Activated T-helper 2 cell treated with anti-CD3 and anti-CD28 coated beads, Interferon-gamma antibody, Interleukin-2, Interleukin-4, amounts not matched to agents 10 μg/mL and 5 μg/mL and 100 μg/mL, durations not matched to agents 14 hours and 24 hours and 36 hours (primary cell): ENCODE measurements at regions not wholly inside any gene's neighbourhood (a gene's known extent, or its start where the extent isn't known, plus 50 kb on each side); places are given as distances from the start of the nearest gene placed in this dataset.

ENCODE experiments used
- DNase-seq: peaks from one replicate; pipeline ENCODE4 v3.0.0; 2021; ENCODE audit warnings: low spot score
- H3K27ac Mint-ChIP-seq: one replicate; pipeline ENCODE4 v1.8.0; 2021; ENCODE audit warnings: mixed read lengths
- H3K27me3 Mint-ChIP-seq: one replicate; pipeline ENCODE4 v1.8.0; 2021; ENCODE audit warnings: low read depth, mixed read lengths
- H3K36me3 Mint-ChIP-seq: one replicate; pipeline ENCODE4 v1.8.0; 2021; ENCODE audit warnings: low read depth, mixed read lengths
- H3K4me1 Mint-ChIP-seq: one replicate; pipeline ENCODE4 v1.8.0; 2021; ENCODE audit warnings: low read depth, mixed read lengths
- H3K4me3 Mint-ChIP-seq: one replicate; pipeline ENCODE4 v1.8.0; 2021; ENCODE audit warnings: low read depth, mild to moderate bottlenecking, moderate library complexity, mixed read lengths
- H3K9me3 Mint-ChIP-seq: one replicate; pipeline ENCODE4 v1.8.0; 2021; ENCODE audit warnings: mixed read lengths
- intact Hi-C: fragments of 100-400 bp; cut with micrococcal nuclease; formaldehyde crosslinking; loops from one replicate; pipeline ENCODE4 v1.15.1; 2023

DNA sequence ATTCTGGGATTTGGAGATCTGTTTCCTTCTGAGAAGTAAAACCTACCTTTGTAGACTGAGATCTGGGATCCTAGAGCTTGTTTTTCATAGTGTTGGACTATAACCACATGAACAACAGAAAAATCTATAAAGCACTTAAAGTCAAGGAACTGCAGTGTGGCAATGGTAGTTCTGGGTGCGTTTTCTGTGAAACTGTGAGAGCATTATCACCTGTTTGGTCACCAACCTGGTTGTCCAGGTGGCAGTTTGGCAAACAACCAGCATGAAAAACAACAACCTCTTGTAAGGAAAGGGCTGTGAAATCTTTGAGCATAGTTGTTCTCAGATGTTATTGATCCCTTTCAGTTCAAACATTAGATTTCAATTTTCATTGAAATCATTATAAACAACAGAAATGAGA, 215.8 kb upstream of the CITED2 start:
- Mint-ChIP-seq H3K4me1 (no peaks in the 10 kb centered on the region), H3K36me3 (no peaks in the 10 kb centered on the region), H3K27ac (no peak overlapping the region), H3K4me3 (no peak overlapping the region), H3K9me3 (no peaks in the 10 kb centered on the region), H3K27me3 (peaks cover 29% of the 10 kb centered on the region)
- no peak for DNase-seq
- intact Hi-C loops: no loop called here

DNA sequence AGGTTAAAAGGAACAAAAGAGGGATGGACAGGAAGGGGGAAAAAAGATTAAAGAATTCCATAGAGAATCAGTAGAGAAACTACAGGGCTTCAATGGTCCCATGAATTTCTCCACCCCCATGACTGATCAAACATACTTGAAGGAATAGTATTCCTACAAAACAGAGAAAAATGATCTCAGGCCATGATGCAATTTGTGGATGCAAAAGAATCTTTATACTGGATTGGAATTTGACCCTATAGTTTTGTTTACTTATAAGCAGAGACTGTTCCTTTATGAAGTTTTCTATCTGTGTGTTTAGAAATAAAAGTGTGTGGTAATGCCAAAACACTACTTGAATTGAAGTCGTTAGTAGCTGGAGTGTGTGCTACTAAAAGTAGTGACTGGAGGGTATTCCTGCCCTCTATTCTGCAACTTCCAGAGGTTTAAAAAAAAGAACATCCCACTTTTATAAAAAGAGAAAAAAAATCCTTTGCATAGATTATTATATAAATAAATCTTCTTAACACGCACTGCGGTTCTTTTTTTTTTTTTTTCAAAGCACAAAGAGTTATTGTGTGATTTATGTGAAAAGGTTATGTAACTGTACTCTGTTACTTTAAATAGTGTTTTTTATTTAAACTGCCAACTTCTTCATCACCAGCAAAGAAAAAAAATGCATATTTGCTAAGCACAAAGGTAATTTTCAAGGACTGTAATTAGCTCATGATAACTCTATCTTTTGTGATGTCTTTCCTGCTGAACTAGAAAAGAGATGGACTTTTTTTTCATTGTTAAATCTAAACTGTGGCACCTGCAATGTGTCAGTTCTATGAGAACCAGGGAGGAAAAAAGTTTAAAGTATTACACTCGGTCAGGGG, 214.5 kb upstream of the CITED2 start:
- H3K4me1 Mint-ChIP-seq: no peaks in the 10 kb centered on the region
- no peak overlapping the region for H3K4me3 Mint-ChIP-seq
- no peak overlapping the region for H3K27ac Mint-ChIP-seq
- DNase-seq: no peak
- intact Hi-C loops: no loop called here
- H3K36me3 Mint-ChIP-seq: no peaks in the 10 kb centered on the region
- no peaks in the 10 kb centered on the region for H3K9me3 Mint-ChIP-seq
- H3K27me3 Mint-ChIP-seq: peaks cover 30% of the 10 kb centered on the region

- Mint-ChIP-seq H3K27me3 (peaks cover 33% of the 10 kb centered on the region), H3K4me1 (peaks cover 2% of the 10 kb centered on the region), H3K4me3 (no peak overlapping the region), H3K36me3 (no peaks in the 10 kb centered on the region), H3K27ac (no peak overlapping the region), H3K9me3 (no peaks in the 10 kb centered on the region)
- intact Hi-C loops: no loop called here
- DNase-seq: no peak
Measured at GRCh38 chr6:139588076-139588639, 213.7 kb upstream of the CITED2 start.

DNA sequence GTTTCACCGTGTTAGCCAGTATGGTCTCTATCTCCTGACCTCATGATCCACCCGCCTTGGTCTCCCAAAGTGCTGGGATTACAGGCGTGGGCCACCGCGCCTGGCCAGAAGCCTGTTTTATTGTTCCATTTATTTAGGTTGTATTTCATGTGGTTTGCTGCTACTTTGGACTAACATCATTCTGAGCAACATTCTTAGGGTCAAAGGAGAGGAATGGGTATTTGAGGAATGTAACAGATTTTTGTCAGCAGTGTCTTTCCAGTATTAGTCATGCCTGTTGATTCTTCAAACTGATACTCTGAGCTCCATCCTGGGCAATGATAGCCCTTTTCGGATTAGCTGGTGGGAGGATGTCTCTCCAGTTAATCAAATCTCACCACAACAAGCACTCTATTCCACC, 213.0 kb upstream of the CITED2 start:
- peaks cover 2% of the 10 kb centered on the region for H3K4me1 Mint-ChIP-seq
- intact Hi-C loops: no loop called here
- DNase-seq: no peak
- no peak overlapping the region for H3K27ac Mint-ChIP-seq
- H3K27me3 Mint-ChIP-seq: peaks cover 33% of the 10 kb centered on the region
- no peak overlapping the region for H3K4me3 Mint-ChIP-seq
- no peaks in the 10 kb centered on the region for H3K36me3 Mint-ChIP-seq
- H3K9me3 Mint-ChIP-seq: no peaks in the 10 kb centered on the region

DNA sequence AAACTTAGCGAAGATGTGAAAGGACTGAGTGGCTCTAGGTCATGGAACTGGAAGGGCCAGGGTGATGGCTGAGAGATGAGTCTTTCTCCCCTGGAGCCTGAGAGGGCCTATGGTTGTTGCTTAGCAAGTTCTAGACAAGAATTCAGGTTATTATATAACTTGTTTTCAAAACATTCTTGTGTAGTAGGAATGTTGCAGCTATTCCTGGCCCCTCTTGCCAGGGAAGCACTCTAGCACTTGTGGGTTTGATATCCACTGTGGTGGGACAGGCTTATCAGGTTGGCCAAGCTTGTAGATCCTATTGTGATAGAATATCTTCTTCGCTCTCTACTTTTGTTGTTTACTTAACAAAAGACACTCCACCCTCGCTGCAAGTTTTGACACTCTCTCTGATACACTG, 211.8 kb upstream of the CITED2 start:
- intact Hi-C loops: no loop called here
- no peaks in the 10 kb centered on the region for H3K9me3 Mint-ChIP-seq
- H3K27me3 Mint-ChIP-seq: peaks cover 28% of the 10 kb centered on the region

DNA sequence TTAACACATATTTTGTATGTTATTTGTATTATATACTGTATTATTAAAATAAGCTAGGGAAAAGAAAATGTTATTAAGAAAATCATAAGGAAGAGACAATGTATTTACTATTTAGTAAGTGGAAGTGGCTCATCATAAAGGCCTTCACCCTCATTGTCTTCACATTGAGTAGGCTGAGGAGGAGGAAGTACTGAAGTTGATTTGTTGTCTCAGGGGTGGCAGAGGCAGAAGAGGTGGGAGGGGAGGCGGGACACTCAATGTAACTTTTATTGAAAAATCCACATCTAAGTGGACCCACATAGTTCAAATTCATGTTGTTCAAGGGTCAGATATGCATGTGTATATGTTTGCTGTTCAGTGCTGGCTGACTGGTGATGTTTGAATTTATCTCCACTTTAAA, 210.2 kb upstream of the CITED2 start:
- no peaks in the 10 kb centered on the region for H3K36me3 Mint-ChIP-seq
- peaks cover 17% of the 10 kb centered on the region for H3K4me1 Mint-ChIP-seq
- DNase-seq: no peak
- intact Hi-C loops: loop anchor here (5.0 kb wide), 1 partner anchor 57 kb away; no protein-coding TSS in a partner anchor
- no peak overlapping the region for H3K4me3 Mint-ChIP-seq
- no peak overlapping the region for H3K27ac Mint-ChIP-seq
- H3K27me3 Mint-ChIP-seq: peaks cover 17% of the 10 kb centered on the region
- no peaks in the 10 kb centered on the region for H3K9me3 Mint-ChIP-seq

More for the DNA sequence above, 211.8 kb upstream of the CITED2 start:
- no peak overlapping the region for H3K27ac Mint-ChIP-seq
- DNase-seq: no peak
- no peaks in the 10 kb centered on the region for H3K36me3 Mint-ChIP-seq
- H3K4me1 Mint-ChIP-seq: peaks cover 5% of the 10 kb centered on the region
- no peak overlapping the region for H3K4me3 Mint-ChIP-seq

GRCh38 chr6:139583420-139583819, 209.0 kb upstream of the CITED2 start:
- Mint-ChIP-seq H3K4me1 (peaks cover 19% of the 10 kb centered on the region), H3K9me3 (no peaks in the 10 kb centered on the region), H3K27ac (no peak overlapping the region), H3K36me3 (no peaks in the 10 kb centered on the region), H3K4me3 (no peak overlapping the region), H3K27me3 (peaks cover 9% of the 10 kb centered on the region)
- DNase-seq: no peak
- intact Hi-C loops: loop anchor here (2.0 to 5.0 kb wide), 2 partner anchors 17 to 56 kb away; no protein-coding TSS in a partner anchor

- intact Hi-C loops: loop anchor here (2.0 to 5.0 kb wide), 2 partner anchors 18 to 56 kb away; no protein-coding TSS in a partner anchor
- no peak for DNase-seq
- H3K4me3 Mint-ChIP-seq: no peak overlapping the region
Measured at GRCh38 chr6:139582956-139583355, 208.5 kb upstream of the CITED2 start.

DNA sequence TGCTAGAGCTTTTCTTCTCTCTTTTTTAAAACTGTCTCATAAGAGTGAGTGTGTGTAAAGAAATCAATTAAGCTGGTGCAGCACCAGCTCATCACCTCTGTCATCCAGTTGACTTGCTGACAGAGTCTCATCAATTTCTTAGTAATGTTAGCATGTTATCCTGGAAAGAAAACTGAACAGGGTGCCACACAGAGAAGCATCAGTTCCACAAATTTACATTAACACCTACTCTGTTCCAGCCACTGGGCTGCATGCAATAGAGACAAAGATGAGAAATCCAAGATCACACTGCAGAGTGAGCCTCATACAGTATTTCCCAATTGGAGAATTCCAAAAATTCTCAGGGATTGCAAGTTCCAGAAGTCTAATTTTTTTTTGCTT, 207.0 kb upstream of the CITED2 start:
- DNase-seq: no peak
- Mint-ChIP-seq H3K27me3 (peaks cover 7% of the 10 kb centered on the region), H3K27ac (no peak overlapping the region), H3K4me1 (peaks cover 19% of the 10 kb centered on the region), H3K36me3 (no peaks in the 10 kb centered on the region), H3K4me3 (no peak overlapping the region), H3K9me3 (no peaks in the 10 kb centered on the region)
- intact Hi-C loops: loop anchor here (5.0 kb wide), 1 partner anchor 54 kb away; no protein-coding TSS in a partner anchor

More at GRCh38 chr6:139582956-139583355, 208.5 kb upstream of the CITED2 start:
- Mint-ChIP-seq H3K4me1 (peaks cover 19% of the 10 kb centered on the region), H3K36me3 (no peaks in the 10 kb centered on the region), H3K27me3 (peaks cover 4% of the 10 kb centered on the region), H3K9me3 (no peaks in the 10 kb centered on the region), H3K27ac (no peak overlapping the region)

- no peak for DNase-seq
- intact Hi-C loops: loop anchor here (5.0 kb wide), 1 partner anchor 54 kb away; no protein-coding TSS in a partner anchor
- H3K36me3 Mint-ChIP-seq: no peaks in the 10 kb centered on the region
- H3K4me3 Mint-ChIP-seq: no peak overlapping the region
- no peaks in the 10 kb centered on the region for H3K9me3 Mint-ChIP-seq
- H3K4me1 Mint-ChIP-seq: peaks cover 19% of the 10 kb centered on the region
- no peak overlapping the region for H3K27ac Mint-ChIP-seq
- peaks cover 7% of the 10 kb centered on the region for H3K27me3 Mint-ChIP-seq
Measured at GRCh38 chr6:139580592-139581484, 206.4 kb upstream of the CITED2 start.

DNA sequence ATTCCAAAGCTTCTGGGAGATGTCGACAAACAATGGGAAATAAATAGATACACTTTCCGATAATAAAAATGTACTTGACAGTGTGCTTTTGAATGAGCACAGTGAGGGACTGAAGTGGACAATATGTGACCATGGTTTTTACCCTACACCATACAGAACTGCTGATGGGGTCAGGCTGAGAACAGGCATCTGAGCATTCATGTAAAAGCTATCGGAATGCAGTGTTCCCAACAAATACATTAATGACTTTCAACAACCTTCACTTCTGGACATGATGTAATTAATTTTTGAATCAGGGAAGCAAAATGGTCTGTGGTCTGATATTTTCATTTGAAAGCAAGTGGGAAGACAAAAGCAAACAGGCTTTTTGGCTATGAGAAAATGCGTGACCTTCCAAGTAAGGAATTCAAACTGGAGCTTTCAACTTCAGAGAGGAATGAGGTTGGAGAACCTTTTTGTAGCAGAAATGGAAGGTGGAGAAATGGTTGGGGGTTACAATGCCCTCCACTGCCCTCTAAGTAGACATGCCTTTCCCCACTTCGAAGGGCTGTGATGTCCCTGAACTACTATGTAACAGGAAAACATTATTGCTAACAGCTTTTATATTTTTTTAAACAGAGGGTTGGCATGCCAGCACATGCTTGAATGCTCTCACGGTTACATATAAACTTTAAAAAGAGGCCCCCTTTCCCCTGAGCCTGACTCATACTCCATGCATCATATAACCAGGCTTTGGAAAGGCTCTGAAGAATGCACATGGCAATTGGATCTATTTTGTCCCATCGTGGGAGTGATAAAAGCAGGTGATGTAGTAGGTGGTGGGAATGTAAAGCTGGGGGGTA, 203.5 kb upstream of the CITED2 start:
- DNase-seq: no peak
- peaks cover 2% of the 10 kb centered on the region for H3K27me3 Mint-ChIP-seq

More for the DNA sequence above, 203.5 kb upstream of the CITED2 start:
- no peaks in the 10 kb centered on the region for H3K9me3 Mint-ChIP-seq
- no peak overlapping the region for H3K4me3 Mint-ChIP-seq
- intact Hi-C loops: loop anchor here (5.0 kb wide), 1 partner anchor 36 kb away; no protein-coding TSS in a partner anchor
- H3K4me1 Mint-ChIP-seq: peaks cover 17% of the 10 kb centered on the region
- H3K27ac Mint-ChIP-seq: no peak overlapping the region
- no peaks in the 10 kb centered on the region for H3K36me3 Mint-ChIP-seq
